H1 (cell line): ENCODE measurements at regions not wholly inside any gene's neighbourhood (a gene's known extent, or its start where the extent isn't known, plus 50 kb on each side); places are given as distances from the start of the nearest gene placed in this dataset.

Source experiments
- CTCF ChIA-PET: fragments of 300-600 bp; sonication (Branson Sonifier 250); formaldehyde crosslinking; loops from one replicate; lab custom pipeline; 2021; ENCODE audit not compliant: partially characterized antibody; lab: Charles Lee
- POLR2A ChIA-PET: fragments of 300-600 bp; sonication (Branson Sonifier 250); formaldehyde crosslinking; loops from one replicate; lab custom pipeline; 2021; ENCODE audit warnings: inconsistent platforms; ENCODE audit not compliant: partially characterized antibody; lab: Charles Lee
- DNase-seq, 2 experiments: peaks; one replicate each; pipeline versions ENCODE4 v3.0.0 to v3.0.0-alpha.2; 2010 to 2022; ENCODE audit warnings: low spot score in 2 of 2, low read depth in 1 of 2, mixed read lengths in 1 of 2
- FAIRE-seq: peaks from 2 replicates; lab custom pipeline; 2011; peaks lifted over from hg19 to GRCh38; lab: Jason Lieb, UNC
- H2AFZ ChIP-seq: 2 replicates; pipeline ENCODE4 v1.8.1; 2012; ENCODE audit warnings: low read length, inconsistent platforms
- H2AK5ac ChIP-seq: 2 replicates; pipeline ENCODE4 v1.6.1; 2013; ENCODE audit warnings: low read depth, low read length
- H2BK120ac ChIP-seq: replicated peaks from 2 replicates; pipeline ENCODE3; 2013; ENCODE audit warnings: low read depth, low read length, inconsistent platforms
- H2BK12ac ChIP-seq: 2 replicates; pipeline ENCODE4 v1.6.1; 2013; ENCODE audit warnings: low read depth, low read length
- H2BK15ac ChIP-seq: 2 replicates; pipeline ENCODE4 v1.6.1; 2013; ENCODE audit warnings: low read length
- H2BK20ac ChIP-seq: 2 replicates; pipeline ENCODE4 v1.6.1; 2013; ENCODE audit warnings: low read length
- H2BK5ac ChIP-seq: 2 replicates; pipeline ENCODE4 v1.6.1; 2013; ENCODE audit warnings: low read depth, low read length
- H3K14ac ChIP-seq: 2 replicates; pipeline ENCODE4 v1.6.1; 2013; ENCODE audit warnings: inconsistent platforms; ENCODE audit not compliant: insufficient read length
- H3K18ac ChIP-seq: 2 replicates; pipeline ENCODE4 v1.6.1; 2013; ENCODE audit warnings: low read length; ENCODE audit errors: extremely low read depth
- H3K23ac ChIP-seq: 2 replicates; pipeline ENCODE4 v1.6.1; 2013; ENCODE audit warnings: inconsistent platforms; ENCODE audit not compliant: insufficient read length
- H3K23me2 ChIP-seq: 2 replicates; pipeline ENCODE4 v1.6.1; 2013; ENCODE audit warnings: low read depth, low read length
- H3K27ac ChIP-seq: 2 replicates; pipeline ENCODE4 v1.6.1; 2011; ENCODE audit warnings: low read depth, low read length, inconsistent platforms
- H3K27me3 ChIP-seq, 4 experiments: replicated peaks in 1 of 4; 1 replicate in 1 of 4; 2 replicates in 3 of 4; pipeline versions ENCODE4 v1.6.1 to v1.8.1; 2011 to 2013; ENCODE audit warnings: low read length in 3 of 4, mild to moderate bottlenecking in 3 of 4, inconsistent platforms in 2 of 4, mixed read lengths in 2 of 4, moderate library complexity in 1 of 4; ENCODE audit not compliant: control insufficient read depth in 3 of 4, insufficient read depth in 3 of 4; ENCODE audit errors: extremely low read depth in 1 of 4
- H3K36me3 ChIP-seq, 4 experiments: 2 replicates each; pipeline versions ENCODE4 v1.6.1 to v1.8.1; 2011 to 2013; ENCODE audit warnings: mild to moderate bottlenecking in 4 of 4, low read length in 3 of 4, moderate library complexity in 2 of 4, control low read depth in 1 of 4, inconsistent platforms in 1 of 4; ENCODE audit not compliant: insufficient read depth in 4 of 4, control insufficient read depth in 2 of 4
- H3K4ac ChIP-seq: replicated peaks from 2 replicates; pipeline ENCODE3; 2013; ENCODE audit warnings: low read length, low read depth, mixed read lengths, inconsistent platforms; ENCODE audit not compliant: insufficient read length
- H3K4me1 ChIP-seq, 4 experiments: replicated peaks in 1 of 4; 1 replicate in 1 of 4; 2 replicates in 3 of 4; pipeline versions ENCODE4 v1.6.1 to v1.8.1; 2011 to 2013; ENCODE audit warnings: low read length in 3 of 4, inconsistent platforms in 2 of 4, mixed read lengths in 1 of 4; ENCODE audit not compliant: insufficient read depth in 4 of 4, control insufficient read depth in 3 of 4
- H3K4me2 ChIP-seq, 2 experiments: 2 replicates each; pipeline versions ENCODE4 v1.6.1 to v1.8.1; 2011 to 2013; ENCODE audit warnings: low read depth in 2 of 2, low read length in 2 of 2, control low read depth in 1 of 2, inconsistent platforms in 1 of 2, mild to moderate bottlenecking in 1 of 2; ENCODE audit not compliant: insufficient read depth in 1 of 2
- H3K4me3 ChIP-seq, 4 experiments: fragments of 200-600, 300-600 bp in 1 of 4; sonication (generic), shearing (Covaris generic), sonication (Bioruptor Twin) in 1 of 4; 2 replicates each; pipeline versions ENCODE4 v1.5.1 to v1.8.1; 2011 to 2016; ENCODE audit warnings: low read length in 4 of 4, low read depth in 3 of 4, control low read depth in 2 of 4, inconsistent platforms in 2 of 4, mild to moderate bottlenecking in 2 of 4, mixed read lengths in 1 of 4, moderate library complexity in 1 of 4; ENCODE audit not compliant: insufficient read depth in 2 of 4; ENCODE audit errors: extremely low read depth in 1 of 4
- H3K56ac ChIP-seq: replicated peaks from 2 replicates; pipeline ENCODE3; 2013; ENCODE audit warnings: low read depth, mild to moderate bottlenecking, mixed read lengths, low read length, inconsistent platforms; ENCODE audit not compliant: insufficient read length
- H3K79me1 ChIP-seq: 2 replicates; pipeline ENCODE4 v1.6.1; 2013; ENCODE audit warnings: low read depth, low read length, control low read depth
- H3K79me2 ChIP-seq, 2 experiments: 2 replicates each; pipeline versions ENCODE4 v1.6.1 to v1.8.1; 2012 to 2013; ENCODE audit warnings: low read length in 2 of 2, mild to moderate bottlenecking in 2 of 2, inconsistent platforms in 1 of 2; ENCODE audit not compliant: insufficient read depth in 2 of 2, control insufficient read depth in 1 of 2
- H3K9ac ChIP-seq, 4 experiments: replicated peaks in 1 of 4; 1 replicate in 1 of 4; 2 replicates in 3 of 4; pipeline versions ENCODE4 v1.6.1 to v1.8.1; 2011 to 2013; ENCODE audit warnings: low read depth in 3 of 4, low read length in 3 of 4, control low read depth in 2 of 4, mild to moderate bottlenecking in 2 of 4, moderate library complexity in 2 of 4, inconsistent platforms in 1 of 4; ENCODE audit errors: extremely low read depth in 1 of 4
- H3K9me3 ChIP-seq, 2 experiments: 2 replicates each; pipeline versions ENCODE4 v1.6.1 to v1.8.1; 2012 to 2013; ENCODE audit warnings: mild to moderate bottlenecking in 2 of 2, moderate library complexity in 2 of 2, control low read depth in 1 of 2, inconsistent platforms in 1 of 2, low read depth in 1 of 2, low read length in 1 of 2, mixed read lengths in 1 of 2; ENCODE audit not compliant: insufficient read depth in 2 of 2
- H4K20me1 ChIP-seq, 2 experiments: replicated peaks in 1 of 2; 2 replicates each; pipeline versions ENCODE3 to v1.8.1; 2011 to 2013; ENCODE audit warnings: inconsistent platforms in 2 of 2, low read length in 2 of 2, mild to moderate bottlenecking in 1 of 2; ENCODE audit not compliant: insufficient read depth in 2 of 2, control insufficient read depth in 1 of 2
- H4K5ac ChIP-seq: 2 replicates; pipeline ENCODE4 v1.6.1; 2013; ENCODE audit warnings: low read length, low read depth, mixed read lengths, inconsistent platforms; ENCODE audit not compliant: insufficient read length
- H4K8ac ChIP-seq: 2 replicates; pipeline ENCODE4 v1.8.0; 2013; ENCODE audit warnings: mild to moderate bottlenecking, moderate library complexity, low read length, inconsistent platforms; ENCODE audit not compliant: insufficient read depth; ENCODE audit errors: extremely low read depth
- H4K91ac ChIP-seq: replicated peaks from 2 replicates; pipeline ENCODE3; 2013; ENCODE audit warnings: low read length, mixed read lengths, inconsistent platforms; ENCODE audit not compliant: insufficient read length
- BRCA1 ChIP-seq: IDR thresholded peaks from 2 replicates; pipeline ENCODE4 v1.6.1; 2012; ENCODE audit warnings: low read depth, low read length, improper control_type of control experiment
- CBX8 ChIP-seq: fragments of 300-800, 300-1000 bp; sonication (generic); IDR thresholded peaks from 2 replicates; pipeline ENCODE4 v1.7.1; 2016; ENCODE audit warnings: low read depth, low read length, borderline replicate concordance
- CHD2 ChIP-seq: IDR thresholded peaks from 2 replicates; pipeline ENCODE4 v1.6.1; 2012; ENCODE audit warnings: low read length, improper control_type of control experiment
- CREB1 ChIP-seq: IDR thresholded peaks from 2 replicates; pipeline ENCODE4 v1.6.1; 2012; ENCODE audit warnings: inconsistent platforms
- HDAC2 ChIP-seq, 2 experiments: fragments of 300-600 bp in 1 of 2; sonication (generic) in 1 of 2; IDR thresholded peaks; 2 replicates each; pipeline ENCODE4 v1.6.1; 2011 to 2012; ENCODE audit warnings: low read depth in 2 of 2, low read length in 2 of 2, mild to moderate bottlenecking in 2 of 2, moderate library complexity in 2 of 2, borderline replicate concordance in 1 of 2, inconsistent platforms in 1 of 2
- HDAC6 ChIP-seq: IDR thresholded peaks from one replicate; pipeline ENCODE4 v1.7.1; 2012; ENCODE audit warnings: low read depth, mild to moderate bottlenecking, inconsistent platforms, low read length, moderate library complexity
- JUND ChIP-seq: IDR thresholded peaks from 2 replicates; pipeline ENCODE4 v1.6.1; 2011; ENCODE audit warnings: mild to moderate bottlenecking, improper control_type of control experiment, low read length
- KDM1A ChIP-seq: fragments of 200-600, 300-600 bp; sonication (generic); IDR thresholded peaks from 2 replicates; pipeline ENCODE4 v1.7.1; 2016; ENCODE audit warnings: mild to moderate bottlenecking, low read length, borderline replicate concordance
- KDM4A ChIP-seq: IDR thresholded peaks from one replicate; pipeline ENCODE4 v1.7.1; 2012; ENCODE audit warnings: low read depth, mild to moderate bottlenecking, moderate library complexity, low read length, inconsistent platforms; ENCODE audit not compliant: severe bottlenecking
- KDM5A ChIP-seq: fragments of 200-600 bp; IDR thresholded peaks from 2 replicates; pipeline ENCODE4 v1.7.1; 2012; ENCODE audit warnings: mild to moderate bottlenecking, low read length, inconsistent platforms, mixed read lengths
- MAX ChIP-seq: IDR thresholded peaks from 2 replicates; pipeline ENCODE4 v1.6.1; 2012; ENCODE audit warnings: inconsistent platforms
- TAF1 ChIP-seq: IDR thresholded peaks from 2 replicates; pipeline ENCODE4 v1.6.1; 2011; ENCODE audit warnings: mild to moderate bottlenecking, low read depth, low read length
- TCF12 ChIP-seq: IDR thresholded peaks from 2 replicates; pipeline ENCODE4 v1.6.1; 2011; ENCODE audit warnings: low read depth, mild to moderate bottlenecking, low read length
- TEAD4 ChIP-seq: IDR thresholded peaks from 2 replicates; pipeline ENCODE4 v1.6.1; 2012; ENCODE audit warnings: low read depth, low read length, inconsistent platforms, mixed read lengths
- YY1 ChIP-seq: IDR thresholded peaks from 2 replicates; pipeline ENCODE4 v1.6.1; 2011; ENCODE audit warnings: low read depth, mild to moderate bottlenecking, low read length
- WGBS, 2 experiments: shearing (Covaris generic) in 1 of 2; methylation state at CpG; one replicate each; pipeline versions ENCODE4 v1.1.6 to v1.1.7; 2013 to 2015; ENCODE audit warnings: low lambda C conversion rate in 2 of 2, mixed read lengths in 2 of 2, inconsistent platforms in 1 of 2, low coverage in 1 of 2, missing lambda C conversion rate in 1 of 2; ENCODE audit not compliant: insufficient replicate concordance in 2 of 2, insufficient coverage in 1 of 2, insufficient read length in 1 of 2; ENCODE audit errors: extremely low coverage in 1 of 2, missing lambda C conversion rate in 1 of 2; 5-methylcytosine and 5-hydroxymethylcytosine counted together
- TF ChIP-seq, protein P1 (sequence below): IDR thresholded peaks from 2 replicates; pipeline ENCODE4 v1.6.1; 2012; ENCODE audit warnings: inconsistent platforms

- Histone ChIP-seq H3K27ac (no peak overlapping the region), H3K79me1 (no peaks in the 10 kb centered on the region), H2AK5ac (no peak overlapping the region), H4K5ac (no peak overlapping the region), H4K8ac (no peak overlapping the region), H3K27me3 (no peaks in the 10 kb centered on the region), H2BK20ac (no peak overlapping the region), H3K4ac (no peak overlapping the region), H3K9ac (no peak overlapping the region), H2AFZ (no peak overlapping the region), H3K4me2 (no peak overlapping the region), H3K36me3 (no peaks in the 10 kb centered on the region), H3K14ac (no peak overlapping the region), H2BK120ac (no peak overlapping the region), H3K79me2 (no peaks in the 10 kb centered on the region), H4K91ac (no peak overlapping the region), H3K9me3 (no peaks in the 10 kb centered on the region), H2BK15ac (no peak overlapping the region), H2BK5ac (no peak overlapping the region), H3K23ac (no peak overlapping the region), H3K23me2 (no peaks in the 10 kb centered on the region), H3K56ac (no peak overlapping the region), H3K18ac (no peak overlapping the region), H4K20me1 (no peaks in the 10 kb centered on the region), H2BK12ac (no peak overlapping the region), H3K4me3 (no peak overlapping the region), H3K4me1 (no peaks in the 10 kb centered on the region)
- FAIRE-seq (no peak), DNase-seq (no peak)
- ChIA-PET POLR2A (no interaction called here), CTCF (no interaction called here)
- WGBS, 2 experiments: 89% methylated on average over 3 of the region's 3 CpGs; no CpG with 5 or more reads in 1 of the 2 experiments
- TF ChIP-seq HDAC2 (IDR thresholded peaks at IDR 0.05; ENCODE audit: borderline replicate concordance in 1 of 2, low read depth in 2 of 2, low read length in 2 of 2) (no peak), BRCA1 (no peak), CBX8 (no peak), MAX (no peak), TAF1 (no peak), HDAC6 (no peak), TEAD4 (no peak), YY1 (no peak), KDM5A (no peak), KDM1A (no peak), KDM4A (no peak), CREB1 (no peak), TCF12 (no peak), CHD2 (no peak), JUND (no peak)
- TF ChIP-seq, protein P1, sequence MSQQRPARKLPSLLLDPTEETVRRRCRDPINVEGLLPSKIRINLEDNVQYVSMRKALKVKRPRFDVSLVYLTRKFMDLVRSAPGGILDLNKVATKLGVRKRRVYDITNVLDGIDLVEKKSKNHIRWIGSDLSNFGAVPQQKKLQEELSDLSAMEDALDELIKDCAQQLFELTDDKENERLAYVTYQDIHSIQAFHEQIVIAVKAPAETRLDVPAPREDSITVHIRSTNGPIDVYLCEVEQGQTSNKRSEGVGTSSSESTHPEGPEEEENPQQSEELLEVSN: no peak
These were observed 256.9 kb upstream of the POU2AF2 start for GRCh38 chr11:110988671-110989070.
